GM19452 (cell line): ENCODE measurements at regions not wholly inside any gene's neighbourhood (a gene's known extent, or its start where the extent isn't known, plus 50 kb on each side); places are given as distances from the start of the nearest gene placed in this dataset.

Source experiments
- ATAC-seq: cut with Tn5 transposase; IDR thresholded peaks from one replicate; pipeline ENCODE4 v1.9.1; 2021; ENCODE audit not compliant: unreplicated experiment

- ATAC-seq: no peak
These were observed 1043.2 kb upstream of the WWC1 start for GRCh38 chr5:167248257-167248656.

- no peak for ATAC-seq
These were observed 1040.4 kb upstream of the WWC1 start for GRCh38 chr5:167250996-167251395.

GRCh38 chr5:167254132-167254531 is 1037.3 kb upstream of the WWC1 start:
- no peak for ATAC-seq

GRCh38 chr5:167255926-167256325 is 1035.5 kb upstream of the WWC1 start:
- ATAC-seq: no peak

GRCh38 chr5:167259806-167260205 is 1031.6 kb upstream of the WWC1 start:
- ATAC-seq: no peak

- no peak for ATAC-seq
These were observed 1029.9 kb upstream of the WWC1 start for GRCh38 chr5:167261309-167262100.

- ATAC-seq: no peak
These were observed 1028.3 kb upstream of the WWC1 start for GRCh38 chr5:167263185-167263584.

GRCh38 chr5:167264348-167264747 is 1027.1 kb upstream of the WWC1 start:
- no peak for ATAC-seq

- no peak for ATAC-seq
These were observed 1023.1 kb upstream of the WWC1 start for GRCh38 chr5:167268337-167268736.

GRCh38 chr5:167269146-167269545 is 1022.3 kb upstream of the WWC1 start:
- ATAC-seq: no peak

- ATAC-seq: no peak
These were observed 1020.4 kb upstream of the WWC1 start for GRCh38 chr5:167271081-167271480.

- no peak for ATAC-seq
These were observed 1019.9 kb upstream of the WWC1 start for GRCh38 chr5:167271511-167271910.

GRCh38 chr5:167280111-167280510 is 1011.3 kb upstream of the WWC1 start:
- no peak for ATAC-seq

GRCh38 chr5:167281925-167282324 is 1009.5 kb upstream of the WWC1 start:
- ATAC-seq: no peak

GRCh38 chr5:167283691-167284090 is 1007.8 kb upstream of the WWC1 start:
- ATAC-seq: no peak

GRCh38 chr5:167284222-167284890 is 1007.1 kb upstream of the WWC1 start:
- no peak for ATAC-seq

GRCh38 chr5:167285591-167285990 is 1005.9 kb upstream of the WWC1 start:
- no peak for ATAC-seq

GRCh38 chr5:167286891-167287290 is 1004.6 kb upstream of the WWC1 start:
- ATAC-seq: no peak

- ATAC-seq: no peak
These were observed 1001.0 kb upstream of the WWC1 start for GRCh38 chr5:167290478-167290877.

GRCh38 chr5:167294882-167295680 is 996.4 kb upstream of the WWC1 start:
- no peak for ATAC-seq

GRCh38 chr5:167295681-167296005 is 995.8 kb upstream of the WWC1 start:
- ATAC-seq: no peak

GRCh38 chr5:167296066-167296465 is 995.4 kb upstream of the WWC1 start:
- ATAC-seq: no peak
